Natural killer cell treated with Interleukin-12 subunit alpha and Interleukin-12 subunit beta and Interleukin-15 and Interleukin-18, amount 100 ng/mL, for 72 hours (primary cell): ENCODE measurements at regions not wholly inside any gene's neighbourhood (a gene's known extent, or its start where the extent isn't known, plus 50 kb on each side); places are given as distances from the start of the nearest gene placed in this dataset.
"Not testable (repeated sequence)": the region's sequence is repeated elsewhere in the genome, so short reads cannot be mapped to it uniquely, and the experiment has no call there.

Experiments used
- ATAC-seq, 2 donors: fragments of 150-1000 bp; cut with Tn5 transposase in 1 of 2; sonication (Bioruptor Pico), chemical (Tn5 transposase) in 1 of 2; 2 replicates each; pipeline ENCODE4 v1.10.0; 2021
- DNase-seq: peaks from one replicate; pipeline ENCODE4 v3.0.0; 2022; ENCODE audit warnings: low spot score
- H3K27ac Mint-ChIP-seq, 2 donors: 1 replicate in 1 of 2; 2 replicates in 1 of 2; pipeline ENCODE4 v1.8.0; 2022; ENCODE audit warnings: mixed read lengths in 2 of 2, mild to moderate bottlenecking in 1 of 2, moderate library complexity in 1 of 2
- H3K27me3 Mint-ChIP-seq, 2 donors: 1 replicate in 1 of 2; 2 replicates in 1 of 2; pipeline ENCODE4 v1.8.0; 2022; ENCODE audit warnings: mixed read lengths in 2 of 2
- H3K36me3 Mint-ChIP-seq: one replicate; pipeline ENCODE4 v1.8.0; 2022; ENCODE audit warnings: mixed read lengths
- H3K4me1 Mint-ChIP-seq, 2 donors: 1 replicate in 1 of 2; 2 replicates in 1 of 2; pipeline ENCODE4 v1.8.0; 2022; ENCODE audit warnings: low read depth in 2 of 2, mixed read lengths in 2 of 2, mild to moderate bottlenecking in 1 of 2
- H3K4me3 Mint-ChIP-seq: one replicate; pipeline ENCODE4 v1.8.0; 2022; ENCODE audit warnings: mixed read lengths
- H3K9me3 Mint-ChIP-seq: 2 replicates; pipeline ENCODE4 v1.8.0; 2022; ENCODE audit warnings: mixed read lengths

GRCh38 chr18:79600596-79600995 is 79.0 kb upstream of the CTDP1 start:
- Mint-ChIP-seq H3K4me3 (no peak overlapping the region), H3K4me1 (no peaks in the 10 kb centered on the region), H3K27me3 (peaks cover 2 to 6% of the 10 kb centered on the region in 2 donors), H3K27ac (no peak overlapping the region), H3K36me3 (no peaks in the 10 kb centered on the region), H3K9me3 (no peaks in the 10 kb centered on the region)
- DNase-seq: peak; percentile 40
- no peak for ATAC-seq

GRCh38 chr18:79601234-79601633 is 78.4 kb upstream of the CTDP1 start:
- Mint-ChIP-seq H3K36me3 (no peaks in the 10 kb centered on the region), H3K4me3 (no peak overlapping the region), H3K9me3 (no peaks in the 10 kb centered on the region), H3K27ac (no peak overlapping the region), H3K4me1 (no peaks in the 10 kb centered on the region), H3K27me3 (peaks cover 0 to 2% of the 10 kb centered on the region in 2 donors)
- DNase-seq (peak; percentile 16), ATAC-seq (no peak)

GRCh38 chr18:79603321-79604204 is 76.0 kb upstream of the CTDP1 start:
- Mint-ChIP-seq H3K36me3 (no peaks in the 10 kb centered on the region), H3K9me3 (no peaks in the 10 kb centered on the region), H3K4me1 (no peaks in the 10 kb centered on the region), H3K27me3 (peaks cover 0 to 2% of the 10 kb centered on the region in 2 donors), H3K27ac (no peak overlapping the region), H3K4me3 (no peak overlapping the region)
- DNase-seq: peak; percentile 25
- no peak for ATAC-seq

- H3K4me1 Mint-ChIP-seq: no peaks in the 10 kb centered on the region
- peaks cover 0 to 2% of the 10 kb centered on the region in 2 donors for H3K27me3 Mint-ChIP-seq
- ATAC-seq (no peak), DNase-seq (peak; percentile 54)
- H3K27ac Mint-ChIP-seq: no peak overlapping the region
- H3K36me3 Mint-ChIP-seq: no peaks in the 10 kb centered on the region
- H3K9me3 Mint-ChIP-seq: no peaks in the 10 kb centered on the region
- H3K4me3 Mint-ChIP-seq: no peak overlapping the region
These were observed 75.2 kb upstream of the CTDP1 start for GRCh38 chr18:79604205-79604912.

GRCh38 chr18:79604913-79605880 is 74.4 kb upstream of the CTDP1 start:
- H3K4me1 Mint-ChIP-seq: no peaks in the 10 kb centered on the region
- H3K4me3 Mint-ChIP-seq: no peak overlapping the region
- H3K27ac Mint-ChIP-seq: no peak overlapping the region
- H3K36me3 Mint-ChIP-seq: no peaks in the 10 kb centered on the region
- DNase-seq (peak; percentile 44), ATAC-seq (no peak)
- no peaks in the 10 kb centered on the region for H3K9me3 Mint-ChIP-seq
- H3K27me3 Mint-ChIP-seq: peaks cover 0 to 2% of the 10 kb centered on the region in 2 donors

- not testable (repeated sequence) for H3K27ac Mint-ChIP-seq, H3K4me1 Mint-ChIP-seq, DNase-seq, H3K4me3 Mint-ChIP-seq, H3K9me3 Mint-ChIP-seq, ATAC-seq, H3K27me3 Mint-ChIP-seq, H3K36me3 Mint-ChIP-seq
These were observed 73.5 kb upstream of the CTDP1 start for GRCh38 chr18:79606071-79606470.

GRCh38 chr18:79606621-79607331 is 72.8 kb upstream of the CTDP1 start:
- H3K4me3 Mint-ChIP-seq: no peak overlapping the region
- ATAC-seq: no peak
- no peak overlapping the region for H3K27ac Mint-ChIP-seq
- H3K27me3 Mint-ChIP-seq: no peaks in the 10 kb centered on the region
- peak; percentile 55 for DNase-seq
- H3K9me3 Mint-ChIP-seq: no peaks in the 10 kb centered on the region
- H3K36me3 Mint-ChIP-seq: no peaks in the 10 kb centered on the region
- H3K4me1 Mint-ChIP-seq: no peaks in the 10 kb centered on the region

GRCh38 chr18:79607361-79607952 is 72.1 kb upstream of the CTDP1 start:
- no peaks in the 10 kb centered on the region for H3K9me3 Mint-ChIP-seq
- DNase-seq (peak; percentile 56), ATAC-seq (no peak)
- no peak overlapping the region for H3K4me3 Mint-ChIP-seq
- no peak overlapping the region for H3K27ac Mint-ChIP-seq
- no peaks in the 10 kb centered on the region for H3K36me3 Mint-ChIP-seq
- no peaks in the 10 kb centered on the region for H3K27me3 Mint-ChIP-seq
- H3K4me1 Mint-ChIP-seq: no peaks in the 10 kb centered on the region

- no peak for ATAC-seq
- H3K4me3 Mint-ChIP-seq: no peak overlapping the region
These were observed 71.5 kb upstream of the CTDP1 start for GRCh38 chr18:79608069-79608468.

GRCh38 chr18:79608535-79608934 is 71.1 kb upstream of the CTDP1 start:
- H3K27me3 Mint-ChIP-seq: no peaks in the 10 kb centered on the region
- no peak overlapping the region for H3K27ac Mint-ChIP-seq
- H3K36me3 Mint-ChIP-seq: no peaks in the 10 kb centered on the region
- H3K9me3 Mint-ChIP-seq: no peaks in the 10 kb centered on the region
- peak; percentile 44 for DNase-seq
- ATAC-seq: no peak
- H3K4me3 Mint-ChIP-seq: no peak overlapping the region
- no peaks in the 10 kb centered on the region for H3K4me1 Mint-ChIP-seq

More at GRCh38 chr18:79608069-79608468, 71.5 kb upstream of the CTDP1 start:
- Mint-ChIP-seq H3K27ac (no peak overlapping the region), H3K4me1 (no peaks in the 10 kb centered on the region), H3K9me3 (no peaks in the 10 kb centered on the region), H3K36me3 (no peaks in the 10 kb centered on the region), H3K27me3 (no peaks in the 10 kb centered on the region)
- DNase-seq: peak; percentile 22

GRCh38 chr18:79608999-79609461 is 70.6 kb upstream of the CTDP1 start:
- Mint-ChIP-seq H3K9me3 (no peaks in the 10 kb centered on the region), H3K27me3 (no peaks in the 10 kb centered on the region), H3K4me3 (no peak overlapping the region), H3K36me3 (no peaks in the 10 kb centered on the region), H3K27ac (no peak overlapping the region), H3K4me1 (no peaks in the 10 kb centered on the region)
- DNase-seq: peak; percentile 51
- ATAC-seq: no peak

GRCh38 chr18:79609841-79610281 is 69.7 kb upstream of the CTDP1 start:
- H3K4me1 Mint-ChIP-seq: no peaks in the 10 kb centered on the region
- H3K27me3 Mint-ChIP-seq: no peaks in the 10 kb centered on the region
- ATAC-seq: no peak
- peak; percentile 49 for DNase-seq
- H3K36me3 Mint-ChIP-seq: no peaks in the 10 kb centered on the region
- H3K27ac Mint-ChIP-seq: no peak overlapping the region
- no peaks in the 10 kb centered on the region for H3K9me3 Mint-ChIP-seq
- no peak overlapping the region for H3K4me3 Mint-ChIP-seq
